Right atrium auricular region (tissue), 2 donors: ENCODE measurements at regions not wholly inside any gene's neighbourhood (a gene's known extent, or its start where the extent isn't known, plus 50 kb on each side); places are given as distances from the start of the nearest gene placed in this dataset.
"Not testable (repeated sequence)": the region's sequence is repeated elsewhere in the genome, so short reads cannot be mapped to it uniquely, and the experiment has no call there.

Experiments
- DNase-seq: peaks from one replicate; pipeline ENCODE4 v3.0.0-alpha.2; 2019; ENCODE audit warnings: low spot score
- H3K27ac ChIP-seq, 2 donors: fragments of 200-600 bp; sonication (generic); 1 replicate in 1 of 2; 2 replicates in 1 of 2; pipeline ENCODE4 v1.5.1; 2016 to 2019
- H3K27me3 ChIP-seq, 2 donors: fragments of 200-600 bp; sonication (generic); one replicate each; pipeline versions ENCODE4 v1.5.1 to v1.6.0; 2017 to 2019
- H3K36me3 ChIP-seq: fragments of 200-600 bp; sonication (generic); one replicate; pipeline ENCODE4 v1.5.1; 2016
- H3K4me1 ChIP-seq, 2 donors: fragments of 200-600 bp; sonication (generic); one replicate each; pipeline versions ENCODE4 v1.5.1 to v1.6.0; 2017 to 2019
- H3K4me3 ChIP-seq, 2 donors: fragments of 200-600 bp; sonication (generic); 1 replicate in 1 of 2; 2 replicates in 1 of 2; pipeline ENCODE4 v1.5.1; 2017 to 2019; ENCODE audit warnings: mild to moderate bottlenecking in 1 of 2, moderate library complexity in 1 of 2
- H3K9me3 ChIP-seq, 2 donors: fragments of 200-600 bp; sonication (generic); one replicate each; pipeline ENCODE4 v1.5.1; 2019
- TF ChIP-seq, protein P1 (sequence below), 2 donors: fragments of 200-600 bp; sonication (generic); IDR thresholded peaks; one replicate each; pipeline ENCODE4 v1.5.1; 2019; ENCODE audit warnings: antibody characterized with exemption in 2 of 2

DNA sequence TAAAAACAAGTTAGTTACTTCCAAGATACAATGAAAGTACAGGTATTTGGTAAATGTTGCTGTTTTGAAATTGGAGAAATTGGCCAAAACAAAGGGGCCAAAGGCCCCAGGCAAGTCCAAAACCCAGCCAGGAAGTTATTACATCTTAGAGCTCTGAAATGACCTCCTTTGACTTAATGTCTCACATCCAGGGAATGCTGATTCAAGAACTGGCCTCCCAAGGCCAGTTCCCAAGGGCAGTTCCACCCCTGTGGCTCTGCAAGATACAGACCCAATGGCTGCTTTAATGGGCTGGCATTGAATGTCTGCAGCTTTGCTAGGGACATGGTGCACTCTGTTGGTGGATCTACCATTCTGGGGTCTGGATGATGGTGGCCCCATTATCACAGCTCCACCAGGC lies 217.3 kb upstream of the FKBP1C start:
- no peaks in the 10 kb centered on the region for H3K4me1 ChIP-seq
- H3K36me3 ChIP-seq, result no peaks in the 10 kb centered on the region
- no peaks in the 10 kb centered on the region for H3K27me3 ChIP-seq
- no peak overlapping the region for H3K4me3 ChIP-seq
- H3K9me3 ChIP-seq, result no peaks in the 10 kb centered on the region
- TF ChIP-seq, protein P1, sequence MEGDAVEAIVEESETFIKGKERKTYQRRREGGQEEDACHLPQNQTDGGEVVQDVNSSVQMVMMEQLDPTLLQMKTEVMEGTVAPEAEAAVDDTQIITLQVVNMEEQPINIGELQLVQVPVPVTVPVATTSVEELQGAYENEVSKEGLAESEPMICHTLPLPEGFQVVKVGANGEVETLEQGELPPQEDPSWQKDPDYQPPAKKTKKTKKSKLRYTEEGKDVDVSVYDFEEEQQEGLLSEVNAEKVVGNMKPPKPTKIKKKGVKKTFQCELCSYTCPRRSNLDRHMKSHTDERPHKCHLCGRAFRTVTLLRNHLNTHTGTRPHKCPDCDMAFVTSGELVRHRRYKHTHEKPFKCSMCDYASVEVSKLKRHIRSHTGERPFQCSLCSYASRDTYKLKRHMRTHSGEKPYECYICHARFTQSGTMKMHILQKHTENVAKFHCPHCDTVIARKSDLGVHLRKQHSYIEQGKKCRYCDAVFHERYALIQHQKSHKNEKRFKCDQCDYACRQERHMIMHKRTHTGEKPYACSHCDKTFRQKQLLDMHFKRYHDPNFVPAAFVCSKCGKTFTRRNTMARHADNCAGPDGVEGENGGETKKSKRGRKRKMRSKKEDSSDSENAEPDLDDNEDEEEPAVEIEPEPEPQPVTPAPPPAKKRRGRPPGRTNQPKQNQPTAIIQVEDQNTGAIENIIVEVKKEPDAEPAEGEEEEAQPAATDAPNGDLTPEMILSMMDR (IDR thresholded peaks at IDR 0.05), result no peak
- DNase-seq, result no peak
- no peak overlapping the region for H3K27ac ChIP-seq

DNA sequence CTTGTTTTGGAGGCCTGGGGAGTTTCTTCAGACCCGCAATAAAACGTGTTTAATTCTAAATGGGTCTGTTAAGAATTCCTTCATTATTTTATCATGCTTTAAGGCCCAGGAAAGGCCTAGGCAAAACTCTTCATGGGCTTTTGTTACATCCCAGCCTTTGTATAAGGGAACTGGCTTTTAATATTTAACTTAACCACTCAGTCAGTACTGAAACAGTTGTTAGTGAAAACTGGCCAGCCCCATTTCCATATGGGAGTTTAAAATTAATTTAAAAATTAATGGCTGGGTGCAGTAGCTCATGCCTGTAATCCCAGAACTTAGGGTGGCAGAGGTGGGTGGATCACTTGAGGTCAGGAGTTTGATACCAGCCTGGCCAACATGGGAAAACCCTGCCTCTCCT lies 213.2 kb upstream of the FKBP1C start:
- Histone ChIP-seq H3K27ac (no peak overlapping the region), H3K4me1 (no peaks in the 10 kb centered on the region), H3K4me3 (no peak overlapping the region), H3K9me3 (no peaks in the 10 kb centered on the region), H3K36me3 (no peaks in the 10 kb centered on the region), H3K27me3 (no peaks in the 10 kb centered on the region)
- TF ChIP-seq, protein P1 (IDR thresholded peaks at IDR 0.05), result no peak
- no peak for DNase-seq

DNA sequence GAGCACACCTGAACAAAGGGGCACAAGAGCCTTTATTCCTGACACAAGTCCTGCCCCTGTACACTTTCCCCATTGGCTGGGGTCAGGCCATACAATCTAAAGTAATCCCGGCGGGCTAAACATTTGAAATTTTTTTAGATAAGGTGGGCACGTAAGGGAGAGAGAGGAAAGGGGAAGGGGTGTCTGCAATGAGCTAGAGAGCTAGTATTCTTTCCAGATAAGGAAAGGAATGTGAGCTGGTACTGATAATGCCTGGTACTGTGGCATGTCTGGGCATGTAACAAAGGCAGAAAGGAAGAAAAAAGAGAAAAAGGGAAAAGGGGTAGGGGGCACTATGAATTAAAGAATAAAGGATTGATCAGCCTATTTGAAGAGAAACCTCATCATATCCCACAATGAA lies 212.0 kb upstream of the FKBP1C start:
- H3K9me3 ChIP-seq, H3K4me3 ChIP-seq: not testable (repeated sequence)

DNA sequence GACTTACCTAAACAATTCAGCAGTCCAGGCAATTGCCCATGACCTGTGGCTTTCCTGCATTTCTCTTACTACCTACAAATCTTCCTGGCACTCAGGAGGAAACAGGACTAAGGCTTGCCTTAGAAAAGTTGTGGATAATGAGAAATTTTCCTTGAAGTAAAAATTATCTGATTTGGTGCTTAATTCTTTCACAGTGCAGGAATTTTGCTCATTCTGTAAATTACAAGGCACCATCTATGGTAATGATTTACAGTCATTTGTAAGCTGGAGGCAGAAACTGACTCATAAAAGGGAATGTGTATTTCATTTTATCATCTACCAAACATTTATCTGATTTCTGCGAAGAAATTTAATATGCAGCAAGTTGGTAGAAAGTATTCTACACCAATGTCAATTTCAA lies 211.5 kb upstream of the FKBP1C start:
- DNase-seq, result no peak
- Histone ChIP-seq H3K36me3 (no peaks in the 10 kb centered on the region), H3K4me1 (no peaks in the 10 kb centered on the region), H3K27me3 (no peaks in the 10 kb centered on the region), H3K27ac (no peak overlapping the region), H3K4me3 (no peak overlapping the region), H3K9me3 (no peaks in the 10 kb centered on the region)
- TF ChIP-seq, protein P1 (IDR thresholded peaks at IDR 0.05), result no peak

More for the DNA sequence above, 212.0 kb upstream of the FKBP1C start:
- not testable (repeated sequence) for DNase-seq, H3K36me3 ChIP-seq, H3K27ac ChIP-seq, H3K4me1 ChIP-seq, H3K27me3 ChIP-seq

DNA sequence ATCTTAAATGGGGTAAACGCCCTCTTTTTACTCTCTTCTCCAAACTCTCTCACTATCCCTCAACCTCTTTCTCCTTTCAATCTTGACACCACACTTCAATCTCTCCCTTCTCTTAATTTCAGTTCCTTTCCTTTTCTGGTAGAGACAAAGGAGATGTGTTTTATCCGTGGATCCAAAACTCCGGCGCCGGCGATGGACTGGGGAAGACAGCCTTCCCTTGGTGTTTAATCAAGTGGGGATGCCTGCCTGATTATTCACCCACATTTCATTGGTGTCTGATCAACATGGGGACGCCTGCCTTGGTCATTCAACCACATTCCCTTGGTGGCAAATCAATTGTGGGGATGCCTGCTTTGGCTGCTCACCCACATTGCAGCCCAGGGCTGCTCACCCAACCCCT lies 205.3 kb upstream of the FKBP1C start:
- H3K36me3 ChIP-seq, H3K4me1 ChIP-seq, DNase-seq, H3K4me3 ChIP-seq, H3K9me3 ChIP-seq, H3K27me3 ChIP-seq, H3K27ac ChIP-seq: not testable (repeated sequence)

DNA sequence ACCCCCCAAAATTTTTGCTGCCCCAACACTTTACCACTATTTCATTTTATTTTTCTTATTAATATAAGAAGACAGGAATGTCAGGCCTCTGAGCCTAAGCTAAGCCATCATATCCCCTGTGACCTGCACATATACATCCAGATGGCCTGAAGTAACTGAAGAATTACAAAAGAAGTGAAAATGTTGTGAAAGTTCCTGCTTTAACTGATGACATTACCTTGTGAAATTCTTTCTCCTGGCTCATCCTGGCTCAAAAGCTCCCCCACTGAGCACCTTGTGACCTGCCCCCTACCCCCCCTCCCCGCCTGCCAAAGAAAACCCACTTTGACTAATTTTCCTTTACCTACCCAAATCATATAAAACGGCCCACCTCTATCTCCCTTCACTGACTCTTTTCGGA lies 200.3 kb upstream of the FKBP1C start:
- not testable (repeated sequence) for H3K27ac ChIP-seq, H3K36me3 ChIP-seq, DNase-seq, H3K27me3 ChIP-seq, H3K9me3 ChIP-seq, H3K4me3 ChIP-seq, H3K4me1 ChIP-seq

DNA sequence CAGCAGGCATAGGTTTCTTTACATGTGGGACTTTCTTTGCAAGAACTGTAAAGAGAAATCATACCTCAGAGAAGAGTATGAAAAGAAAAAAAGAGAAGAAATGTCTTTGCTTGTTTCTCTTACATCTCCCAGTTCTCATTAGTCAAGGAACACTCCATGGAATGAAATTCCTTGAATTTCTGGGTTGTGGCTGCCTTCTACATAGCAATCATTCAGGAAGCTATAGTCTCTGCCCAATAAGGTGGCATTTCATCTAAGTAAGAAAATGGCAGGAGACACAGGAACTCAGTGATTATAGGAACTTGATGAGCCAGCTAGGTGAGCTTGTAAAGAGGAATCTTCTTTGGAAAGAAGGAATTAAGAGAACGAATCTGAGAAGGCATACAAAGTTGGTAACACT lies 197.0 kb upstream of the FKBP1C start:
- Histone ChIP-seq H3K4me1 (no peaks in the 10 kb centered on the region), H3K36me3 (no peaks in the 10 kb centered on the region), H3K27me3 (no peaks in the 10 kb centered on the region), H3K27ac (no peak overlapping the region), H3K9me3 (no peaks in the 10 kb centered on the region), H3K4me3 (no peak overlapping the region)
- TF ChIP-seq, protein P1 (IDR thresholded peaks at IDR 0.05), result no peak
- no peak for DNase-seq

DNA sequence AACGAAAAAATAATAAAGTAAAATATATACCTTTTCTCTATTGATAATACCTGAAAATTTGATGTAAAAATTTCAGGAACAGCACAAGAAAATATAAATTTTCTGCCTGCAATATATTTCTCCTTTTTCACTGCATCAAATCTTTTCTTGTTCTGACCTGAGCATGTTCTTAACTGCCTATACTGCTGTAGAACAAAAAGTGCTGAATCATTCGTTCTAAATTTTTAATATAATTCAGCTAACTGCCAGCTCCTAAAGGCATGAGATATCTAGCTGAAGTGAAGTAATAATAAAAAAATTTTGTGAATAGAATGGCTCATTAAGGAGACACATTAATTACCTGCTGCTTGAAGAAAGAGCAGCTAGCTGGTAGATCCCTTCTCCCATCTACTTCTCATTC lies 188.6 kb upstream of the FKBP1C start:
- no peak overlapping the region for H3K4me3 ChIP-seq
- no peaks in the 10 kb centered on the region for H3K36me3 ChIP-seq
- no peaks in the 10 kb centered on the region for H3K27me3 ChIP-seq
- H3K27ac ChIP-seq, result no peak overlapping the region
- H3K9me3 ChIP-seq, result no peaks in the 10 kb centered on the region
- no peaks in the 10 kb centered on the region for H3K4me1 ChIP-seq
- no peak for DNase-seq
- TF ChIP-seq, protein P1 (IDR thresholded peaks at IDR 0.05), result no peak
